ENCODE measurements at regions not wholly inside any gene's neighbourhood (a gene's known extent, or its start where the extent isn't known, plus 50 kb on each side); places are given as distances from the start of the nearest gene placed in this dataset.

GRCh38 chr18:27276886-27277285 is 91.8 kb upstream of the CHST9 start:
- no peak for DNase-seq (ENCODE audit: low spot score)

DNA sequence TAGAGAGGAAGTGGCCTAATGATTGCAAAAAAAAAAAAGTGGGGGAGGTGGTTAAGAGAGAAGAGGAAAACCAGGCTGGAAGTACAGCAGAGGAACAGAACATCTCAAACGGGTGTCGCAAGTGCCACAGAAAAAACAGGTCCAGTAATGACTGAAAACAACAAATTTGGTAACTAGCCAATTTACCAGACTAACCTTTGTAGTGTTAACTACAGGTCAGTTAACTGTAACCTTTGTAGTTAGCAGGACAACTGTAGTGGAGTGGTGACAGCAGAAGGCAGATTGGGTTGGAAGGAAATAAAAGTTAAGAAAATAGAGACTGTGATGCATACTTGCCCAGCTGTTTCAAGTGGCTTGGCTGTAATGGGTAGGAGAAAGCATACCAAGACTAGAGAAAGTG is 91.4 kb upstream of the CHST9 start:
- DNase-seq (ENCODE audit: low spot score) = no peak

- no peak for DNase-seq (ENCODE audit: low spot score)
Measured at GRCh38 chr18:27274901-27275300, 89.8 kb upstream of the CHST9 start.

DNA sequence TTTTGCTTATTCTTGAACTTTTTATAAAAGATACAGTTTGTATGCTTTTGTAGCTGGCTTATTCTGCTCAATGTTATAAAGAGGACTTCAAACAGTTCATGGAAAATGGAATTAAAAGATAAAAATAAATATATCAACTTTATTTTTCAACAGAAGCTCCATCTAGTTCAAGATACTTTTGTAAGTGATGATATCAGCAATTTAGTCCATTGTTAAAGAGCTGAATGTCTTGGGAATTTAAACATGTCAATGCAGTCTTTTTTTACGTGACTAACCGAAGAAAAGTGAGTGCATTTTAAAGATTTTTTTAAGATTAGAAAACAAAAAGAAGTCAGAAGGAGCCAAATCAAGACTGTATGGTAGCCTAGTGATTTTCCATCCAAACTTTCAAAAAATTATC is 85.4 kb upstream of the CHST9 start:
- no peak for DNase-seq (ENCODE audit: low spot score)

GRCh38 chr18:27263369-27263768 is 78.3 kb upstream of the CHST9 start:
- DNase-seq (ENCODE audit: low spot score) = no peak

DNA sequence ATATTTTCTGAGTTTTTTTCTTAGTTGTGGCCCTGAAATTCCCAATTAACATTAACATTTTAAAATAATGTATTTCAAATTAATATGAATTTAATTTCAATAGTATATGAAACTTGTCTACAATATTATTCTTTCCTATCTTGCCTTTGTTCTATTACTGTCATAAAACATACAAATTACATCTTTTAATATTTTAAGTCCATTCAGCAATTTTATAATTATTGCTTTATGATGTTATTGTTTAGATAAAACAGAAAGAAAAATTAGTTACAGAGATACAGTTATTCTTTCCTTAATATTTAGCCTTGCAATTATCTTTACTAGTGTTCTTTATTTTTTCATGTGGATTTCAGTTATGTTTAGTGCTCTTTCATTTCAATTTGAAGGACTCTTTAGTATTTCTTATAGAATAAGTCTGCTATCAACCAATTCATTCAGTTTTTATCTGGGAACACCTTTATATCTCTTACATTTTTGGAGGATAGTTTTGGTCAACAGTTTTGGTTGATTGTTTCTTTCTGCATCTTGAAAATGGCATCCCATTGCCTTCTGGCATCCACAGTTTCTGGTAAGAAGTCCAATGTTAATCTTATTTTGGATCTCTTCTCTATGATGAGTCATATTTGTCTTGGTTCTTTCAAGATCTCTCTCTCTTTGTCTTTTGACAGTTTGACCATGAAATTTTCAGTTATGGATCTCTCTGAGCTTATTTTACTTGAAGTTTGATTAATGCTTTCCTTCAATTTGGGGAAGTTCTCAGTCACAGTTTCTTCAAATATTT is 76.9 kb upstream of the CHST9 start:
- DNase-seq (ENCODE audit: low spot score) = no peak

- no peak for DNase-seq (ENCODE audit: low spot score)
Measured at GRCh38 chr18:27253571-27253970, 68.5 kb upstream of the CHST9 start.

- DNase-seq (ENCODE audit: low spot score) = no peak
Measured at GRCh38 chr18:27250471-27250870, 65.4 kb upstream of the CHST9 start.

GRCh38 chr18:27249933-27250332 is 64.8 kb upstream of the CHST9 start:
- DNase-seq (ENCODE audit: low spot score) = no peak

DNA sequence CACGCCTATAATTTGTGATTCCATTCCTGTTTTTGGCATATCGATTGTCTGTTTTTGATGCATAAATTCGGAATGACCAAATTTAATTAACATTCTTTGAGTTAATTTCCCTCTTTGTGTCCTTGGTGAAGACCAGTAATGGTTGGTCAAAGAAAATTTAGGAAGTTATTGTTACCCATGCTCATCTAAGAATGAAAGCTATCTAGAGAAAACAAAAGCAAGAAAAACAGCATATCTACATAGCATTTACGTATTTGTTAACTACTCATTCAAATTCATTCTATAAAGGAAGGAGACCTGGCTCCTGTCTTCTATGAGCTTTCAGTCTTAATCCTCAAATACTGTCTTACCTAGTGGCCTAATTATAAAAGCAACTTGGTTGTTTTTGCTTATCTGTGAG is 59.2 kb upstream of the CHST9 start:
- no peak for DNase-seq (ENCODE audit: low spot score)

DNA sequence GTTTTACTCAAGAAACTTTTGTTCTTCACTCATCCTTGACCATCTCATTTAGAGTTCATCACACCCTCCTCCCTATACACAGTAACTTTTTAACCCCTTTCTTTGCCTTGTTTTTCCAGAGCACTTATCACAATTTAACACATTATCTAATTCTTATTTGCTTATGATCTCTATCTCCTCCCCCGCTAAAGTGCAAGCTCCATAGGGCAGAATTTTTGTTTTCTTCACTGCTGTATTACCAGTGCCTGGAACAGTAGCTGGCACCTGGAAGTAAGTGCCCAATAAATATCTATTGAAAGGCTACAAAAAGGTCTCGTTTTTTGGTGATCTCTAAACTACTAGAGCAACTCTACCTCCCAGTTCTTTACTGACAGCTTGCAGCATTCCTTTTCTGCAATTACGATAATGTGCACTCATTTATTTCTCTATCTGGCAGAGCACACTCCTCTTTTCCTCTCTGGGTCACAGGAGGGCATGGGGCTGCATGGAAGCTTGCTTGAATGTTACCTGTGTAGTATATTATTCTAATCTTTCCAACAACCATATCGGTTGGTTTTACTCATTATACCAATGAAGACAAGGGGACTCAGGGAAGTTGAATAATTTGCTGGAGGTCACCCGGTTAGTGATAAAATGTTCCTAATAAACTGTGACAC is 57.4 kb upstream of the CHST9 start:
- no peak for DNase-seq (ENCODE audit: low spot score)

GRCh38 chr18:27240383-27240782 is 55.3 kb upstream of the CHST9 start:
- DNase-seq (ENCODE audit: low spot score) = no peak

- DNase-seq (ENCODE audit: low spot score) = no peak
Measured at GRCh38 chr18:27239669-27240068, 54.6 kb upstream of the CHST9 start.

DNA sequence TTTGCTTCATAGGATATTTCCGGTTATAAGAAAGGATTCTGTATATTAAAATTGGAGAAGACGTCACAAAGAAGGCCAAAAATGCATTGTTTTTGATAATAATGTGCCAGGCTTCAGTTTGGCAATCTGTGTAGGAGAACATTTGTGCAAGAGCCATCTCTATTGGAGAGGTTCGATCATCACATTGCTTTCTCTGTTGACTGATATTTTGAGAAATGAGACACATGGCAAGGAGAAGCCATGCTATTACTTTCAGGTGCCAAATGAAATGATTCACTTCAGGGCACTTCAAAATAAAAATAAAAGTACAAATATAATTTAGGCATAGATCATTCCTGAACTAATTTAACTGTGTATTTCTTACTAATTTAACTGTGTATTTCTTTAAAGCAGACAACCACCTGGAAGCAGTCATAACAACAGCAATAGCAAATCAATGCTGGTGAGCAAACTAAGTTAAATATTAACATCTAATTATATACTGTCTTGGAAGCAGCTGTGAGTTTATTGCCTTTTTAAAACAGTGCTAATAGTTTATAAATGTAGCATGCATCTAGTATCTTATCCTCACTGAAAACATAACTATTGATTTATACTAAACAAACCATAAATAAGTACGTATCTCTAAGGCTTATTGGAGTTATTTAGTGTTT is 50.2 kb upstream of the CHST9 start:
- no peak for DNase-seq (ENCODE audit: low spot score)

Measured in putamen (tissue), 1 donor.